B cell (primary cell): ENCODE measurements at regions not wholly inside any gene's neighbourhood (a gene's known extent, or its start where the extent isn't known, plus 50 kb on each side); places are given as distances from the start of the nearest gene placed in this dataset.

ENCODE experiments used
- EZH2 ChIP-seq: IDR thresholded peaks from 2 replicates; pipeline ENCODE4 v1.6.1; 2012; ENCODE audit warnings: borderline replicate concordance, low read depth, mild to moderate bottlenecking, moderate library complexity, low read length; ENCODE audit not compliant: insufficient read depth, poor library complexity, severe bottlenecking
- TF ChIP-seq, protein P1 (sequence below): fragments of 200-600 bp; IDR thresholded peaks from one replicate; pipeline ENCODE4 v1.8.0; 2022; ENCODE audit warnings: antibody characterized with exemption, mild to moderate bottlenecking

DNA sequence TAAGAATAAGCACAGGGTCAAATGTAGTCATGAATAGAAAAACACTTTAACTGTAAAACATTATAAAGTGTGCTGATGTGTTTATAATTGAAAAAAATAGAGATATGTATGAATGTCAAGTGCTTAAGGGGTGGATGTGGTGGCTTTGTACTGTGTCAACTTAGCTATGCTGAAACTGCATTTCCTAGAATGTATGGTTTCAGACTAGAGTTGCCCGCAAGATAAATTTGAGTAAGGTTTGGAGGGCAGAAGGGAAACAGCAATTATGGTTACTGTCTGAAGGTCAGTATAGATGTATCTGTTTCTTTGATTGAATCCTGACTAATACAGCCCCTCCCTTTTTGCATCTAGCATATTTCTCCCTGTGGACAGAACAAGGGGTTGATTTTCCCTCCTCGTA lies 288.1 kb upstream of the MOCS1 start:
- TF ChIP-seq, protein P1, sequence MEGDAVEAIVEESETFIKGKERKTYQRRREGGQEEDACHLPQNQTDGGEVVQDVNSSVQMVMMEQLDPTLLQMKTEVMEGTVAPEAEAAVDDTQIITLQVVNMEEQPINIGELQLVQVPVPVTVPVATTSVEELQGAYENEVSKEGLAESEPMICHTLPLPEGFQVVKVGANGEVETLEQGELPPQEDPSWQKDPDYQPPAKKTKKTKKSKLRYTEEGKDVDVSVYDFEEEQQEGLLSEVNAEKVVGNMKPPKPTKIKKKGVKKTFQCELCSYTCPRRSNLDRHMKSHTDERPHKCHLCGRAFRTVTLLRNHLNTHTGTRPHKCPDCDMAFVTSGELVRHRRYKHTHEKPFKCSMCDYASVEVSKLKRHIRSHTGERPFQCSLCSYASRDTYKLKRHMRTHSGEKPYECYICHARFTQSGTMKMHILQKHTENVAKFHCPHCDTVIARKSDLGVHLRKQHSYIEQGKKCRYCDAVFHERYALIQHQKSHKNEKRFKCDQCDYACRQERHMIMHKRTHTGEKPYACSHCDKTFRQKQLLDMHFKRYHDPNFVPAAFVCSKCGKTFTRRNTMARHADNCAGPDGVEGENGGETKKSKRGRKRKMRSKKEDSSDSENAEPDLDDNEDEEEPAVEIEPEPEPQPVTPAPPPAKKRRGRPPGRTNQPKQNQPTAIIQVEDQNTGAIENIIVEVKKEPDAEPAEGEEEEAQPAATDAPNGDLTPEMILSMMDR = no peak
- no peak for TF ChIP-seq EZH2
